ENCODE measurements at regions not wholly inside any gene's neighbourhood (a gene's known extent, or its start where the extent isn't known, plus 50 kb on each side); places are given as distances from the start of the nearest gene placed in this dataset.

GRCh38 chr3:174667386-174667785 lies 191.7 kb upstream of the NAALADL2 start:
- TF ChIP-seq RFX5 (IDR thresholded peaks at IDR 0.05; ENCODE audit: low read depth, low read length) (no peak), RAD21 (IDR thresholded peaks at IDR 0.05; ENCODE audit: insufficient read depth, low read depth, low read length) (no peak), CTCF (IDR thresholded peaks at IDR 0.05 in 2 of 3, conservative IDR thresholded peaks at IDR 0.05 in 1 of 3; ENCODE audit: control insufficient read depth in 2 of 3, extremely low read depth in 1 of 3, insufficient read depth in 1 of 3, low read depth in 3 of 3, low read length in 3 of 3) (no peak), ETV6 (conservative IDR thresholded peaks at IDR 0.05 in 1 of 2, IDR thresholded peaks at IDR 0.05 in 1 of 2; ENCODE audit: borderline replicate concordance in 1 of 2, low read depth in 1 of 2) (no peak)
